Adrenal gland (tissue), 9 donors: ENCODE measurements at regions not wholly inside any gene's neighbourhood (a gene's known extent, or its start where the extent isn't known, plus 50 kb on each side); places are given as distances from the start of the nearest gene placed in this dataset.

Experiments used
- DNase-seq, 7 donors: peaks; one replicate each; pipeline ENCODE4 v3.0.0-alpha.2; 2019 to 2020
- H3K27ac ChIP-seq, 5 donors: fragments of 200-600 bp; sonication (generic) in 4 of 5; 1 replicate in 3 of 5; 2 replicates in 2 of 5; pipeline versions ENCODE4 v1.5.1 to v1.8.0; 2016 to 2020; ENCODE audit warnings: mild to moderate bottlenecking in 1 of 5
- H3K27me3 ChIP-seq: fragments of 200-600 bp; 2 replicates; pipeline ENCODE4 v1.8.0; 2021
- H3K36me3 ChIP-seq, 2 donors: fragments of 200-600 bp; replicated peaks in 1 of 2; 1 replicate in 1 of 2; 2 replicates in 1 of 2; pipeline versions ENCODE4 v1.5.1 to v1.8.0; 2018 to 2022
- H3K4me1 ChIP-seq, 2 donors: fragments of 200-600 bp; replicated peaks in 1 of 2; 1 replicate in 1 of 2; 2 replicates in 1 of 2; pipeline versions ENCODE4 v1.5.1 to v1.8.0; 2018 to 2021
- H3K4me3 ChIP-seq, 4 donors: fragments of 200-600 bp; sonication (generic) in 3 of 4; one replicate each; pipeline ENCODE4 v1.5.1; 2016 to 2018
- H3K9me3 ChIP-seq, 3 donors: fragments of 200-600 bp; sonication (generic) in 1 of 3; replicated peaks in 1 of 3; 1 replicate in 2 of 3; 2 replicates in 1 of 3; pipeline versions ENCODE4 v1.5.1 to v1.8.0; 2016 to 2021
- POLR2A ChIP-seq, 2 donors: fragments of 450-650 bp; IDR thresholded peaks; one replicate each; pipeline ENCODE4 v1.6.1; 2017; ENCODE audit warnings: antibody characterized with exemption in 2 of 2, mild to moderate bottlenecking in 2 of 2, moderate library complexity in 1 of 2
- WGBS, 4 donors: extraction: QIAGEN DNeasy Blood & Tissue Kit in 2 of 4; methylation state at CpG; one replicate each; pipeline versions ENCODE4 v1.1.5 to v1.1.7; 2013 to 2017; 5-methylcytosine and 5-hydroxymethylcytosine counted together
- intact Hi-C, 2 donors: fragments of 100-400 bp; cut with DNase I; formaldehyde crosslinking; loops; one replicate each; pipeline versions ENCODE4 v1.14.1 to v1.15.0; 2022 to 2023
- TF ChIP-seq, protein P1 (sequence below), 6 experiments: fragments of 450-650 bp in 4 of 6; fragments of 200-600 bp in 2 of 6; sonication (generic) in 1 of 6; IDR thresholded peaks; 1 replicate in 5 of 6; 2 replicates in 1 of 6; pipeline versions ENCODE4 v1.5.1 to v1.8.0; 2016 to 2021; ENCODE audit warnings: antibody characterized with exemption in 6 of 6, mild to moderate bottlenecking in 2 of 6, moderate library complexity in 1 of 6
- donor health status: healthy with polysubstance abuse.
- donor health status: Bipolar disorder and iron deficiency.
- donor health status: DM: yes; HTN: yes; CAD: no.
- donor health status: DM: no; HTN: no; CAD: no.
- donor health status: DM: no; HTN: no; CAD: no.

DNA sequence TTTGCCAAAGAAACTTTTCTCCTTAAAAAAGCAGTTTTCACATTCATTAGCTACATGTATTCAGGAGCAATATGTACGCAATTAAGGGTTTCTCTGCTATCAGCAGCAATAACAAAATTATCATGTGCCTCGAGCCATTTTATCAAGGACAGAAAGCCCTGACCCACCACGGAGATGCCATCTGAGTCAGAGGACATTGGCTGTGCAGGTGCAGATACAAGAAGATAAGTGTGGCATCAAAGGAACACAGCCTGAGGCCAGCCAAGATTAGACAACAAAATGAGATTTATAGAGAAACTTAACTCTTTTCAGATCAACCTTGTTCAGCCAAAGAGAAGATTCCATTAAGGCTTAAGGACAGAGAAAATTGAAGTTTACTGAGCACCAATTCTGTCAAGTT lies 115.2 kb upstream of the LGSN start:
- Histone ChIP-seq H3K36me3 (no peaks in the 10 kb centered on the region), H3K4me1 (peaks cover 0 to 17% of the 10 kb centered on the region in 2 donors), H3K27ac (peak overlapping the region in 2 of 5 donors; percentile 19 to 65), H3K27me3 (no peaks in the 10 kb centered on the region), H3K9me3 (no peaks in the 10 kb centered on the region), H3K4me3 (no peak overlapping the region)
- TF ChIP-seq, protein P1, sequence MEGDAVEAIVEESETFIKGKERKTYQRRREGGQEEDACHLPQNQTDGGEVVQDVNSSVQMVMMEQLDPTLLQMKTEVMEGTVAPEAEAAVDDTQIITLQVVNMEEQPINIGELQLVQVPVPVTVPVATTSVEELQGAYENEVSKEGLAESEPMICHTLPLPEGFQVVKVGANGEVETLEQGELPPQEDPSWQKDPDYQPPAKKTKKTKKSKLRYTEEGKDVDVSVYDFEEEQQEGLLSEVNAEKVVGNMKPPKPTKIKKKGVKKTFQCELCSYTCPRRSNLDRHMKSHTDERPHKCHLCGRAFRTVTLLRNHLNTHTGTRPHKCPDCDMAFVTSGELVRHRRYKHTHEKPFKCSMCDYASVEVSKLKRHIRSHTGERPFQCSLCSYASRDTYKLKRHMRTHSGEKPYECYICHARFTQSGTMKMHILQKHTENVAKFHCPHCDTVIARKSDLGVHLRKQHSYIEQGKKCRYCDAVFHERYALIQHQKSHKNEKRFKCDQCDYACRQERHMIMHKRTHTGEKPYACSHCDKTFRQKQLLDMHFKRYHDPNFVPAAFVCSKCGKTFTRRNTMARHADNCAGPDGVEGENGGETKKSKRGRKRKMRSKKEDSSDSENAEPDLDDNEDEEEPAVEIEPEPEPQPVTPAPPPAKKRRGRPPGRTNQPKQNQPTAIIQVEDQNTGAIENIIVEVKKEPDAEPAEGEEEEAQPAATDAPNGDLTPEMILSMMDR (IDR thresholded peaks at IDR 0.05), result no peak
- TF ChIP-seq POLR2A (IDR thresholded peaks at IDR 0.05), result no peak
- peak; percentile 54 to 80 (median 75) for DNase-seq
- intact Hi-C loops, result no loop called here
- 26 to 41% (median 34%) methylated on average over 3 of the region's 3 CpGs for WGBS, 4 donors

DNA sequence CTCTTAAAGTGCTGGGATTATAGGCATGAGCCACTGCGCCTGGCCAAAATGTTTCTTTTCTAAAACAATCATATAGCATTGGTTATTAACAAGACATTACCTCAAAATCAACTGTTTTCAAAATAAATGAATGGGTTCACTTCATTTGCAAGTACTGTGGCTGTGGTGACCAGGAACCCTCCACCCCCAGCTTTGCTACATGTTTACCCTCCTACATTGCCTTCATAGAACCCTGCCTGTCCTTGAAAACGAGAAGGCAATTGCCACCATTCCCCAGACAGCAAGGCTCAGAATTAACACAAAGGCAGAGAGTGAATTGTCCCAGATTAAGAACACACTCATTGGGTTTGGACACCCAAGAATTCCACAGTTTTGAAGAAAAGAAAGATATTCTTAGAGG lies 116.6 kb upstream of the LGSN start:
- no peak for TF ChIP-seq POLR2A (IDR thresholded peaks at IDR 0.05)
- TF ChIP-seq, protein P1 (IDR thresholded peaks at IDR 0.05), result no peak
- no peak overlapping the region for H3K4me3 ChIP-seq
- no peak overlapping the region for H3K27ac ChIP-seq
- DNase-seq, result no peak
- no peaks in the 10 kb centered on the region for H3K9me3 ChIP-seq
- WGBS, 4 donors, result 61 to 75% (median 63%) methylated on average over 2 of the region's 2 CpGs
- intact Hi-C loops, result no loop called here
- peaks cover 0 to 17% of the 10 kb centered on the region in 2 donors for H3K4me1 ChIP-seq
- no peaks in the 10 kb centered on the region for H3K27me3 ChIP-seq
- H3K36me3 ChIP-seq, result no peaks in the 10 kb centered on the region

DNA sequence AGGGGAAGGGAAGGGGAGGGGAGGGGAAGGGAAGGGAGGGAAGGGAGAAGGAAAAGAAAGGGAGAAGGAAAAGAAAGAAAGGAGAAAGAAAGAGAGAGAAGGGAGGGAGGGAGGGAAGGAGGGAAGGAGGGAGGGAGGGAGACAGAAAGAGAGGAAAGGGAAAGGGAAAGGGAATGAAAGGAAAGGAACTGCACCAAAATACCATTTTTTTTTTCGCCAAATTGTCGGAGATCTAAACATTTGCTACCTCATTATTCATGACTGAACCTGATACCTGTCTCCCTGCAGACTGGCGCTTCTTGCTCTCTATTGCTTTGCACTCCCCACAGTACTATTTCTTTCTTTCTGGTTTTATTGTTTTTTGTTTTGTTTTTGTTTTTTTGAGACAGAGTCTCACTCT lies 117.3 kb upstream of the LGSN start:
- intact Hi-C loops, result no loop called here

DNA sequence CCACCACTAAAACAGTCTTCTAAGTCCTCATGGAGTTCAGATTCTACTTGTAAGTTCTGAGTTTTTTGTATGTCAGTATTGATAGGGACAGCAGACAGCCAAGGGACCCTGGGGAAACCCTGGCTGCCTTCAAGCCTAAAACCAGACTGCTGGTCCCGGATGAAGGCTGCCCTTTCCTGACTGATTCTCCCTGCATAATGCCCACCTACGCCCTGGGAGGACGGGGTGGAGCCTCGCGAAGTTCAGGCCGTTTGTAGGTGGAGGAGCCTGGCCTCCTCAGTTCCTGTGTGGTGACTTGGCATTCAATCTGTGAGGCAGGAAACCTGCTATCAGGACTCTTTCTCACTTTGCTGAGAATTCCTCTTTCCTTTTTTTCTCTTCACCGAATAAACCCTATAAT lies 120.3 kb upstream of the LGSN start:
- 60 to 73% (median 69%) methylated on average over 7 of the region's 7 CpGs for WGBS, 4 donors
- Histone ChIP-seq H3K9me3 (no peaks in the 10 kb centered on the region), H3K36me3 (no peaks in the 10 kb centered on the region), H3K27ac (no peak overlapping the region), H3K27me3 (no peaks in the 10 kb centered on the region), H3K4me3 (no peak overlapping the region), H3K4me1 (peaks cover 0 to 10% of the 10 kb centered on the region in 2 donors)
- TF ChIP-seq, protein P1 (IDR thresholded peaks at IDR 0.05), result no peak
- no peak for TF ChIP-seq POLR2A (IDR thresholded peaks at IDR 0.05)
- intact Hi-C loops, result no loop called here
- no peak for DNase-seq

More for the DNA sequence above, 117.3 kb upstream of the LGSN start:
- WGBS, 4 donors, result 85 to 95% (median 93%) methylated on average over 3 of the region's 3 CpGs
- no peak for DNase-seq
- no peaks in the 10 kb centered on the region for H3K36me3 ChIP-seq
- H3K9me3 ChIP-seq, result no peaks in the 10 kb centered on the region
- TF ChIP-seq POLR2A (IDR thresholded peaks at IDR 0.05), result no peak
- TF ChIP-seq, protein P1 (IDR thresholded peaks at IDR 0.05), result no peak
- H3K27ac ChIP-seq, result no peak overlapping the region
- H3K4me1 ChIP-seq, result peaks cover 0 to 17% of the 10 kb centered on the region in 2 donors
- no peaks in the 10 kb centered on the region for H3K27me3 ChIP-seq
- H3K4me3 ChIP-seq, result no peak overlapping the region
